Activated T-helper 1 cell treated with Interleukin-2 at 50 U/mL for 16 hours (primary cell): ENCODE measurements at regions not wholly inside any gene's neighbourhood (a gene's known extent, or its start where the extent isn't known, plus 50 kb on each side); places are given as distances from the start of the nearest gene placed in this dataset.
"Not testable (repeated sequence)": the region's sequence is repeated elsewhere in the genome, so short reads cannot be mapped to it uniquely, and the experiment has no call there.

Source experiments
- DNase-seq: peaks from one replicate; pipeline ENCODE4 v3.0.0-alpha.2; 2020; ENCODE audit warnings: low read depth

DNA sequence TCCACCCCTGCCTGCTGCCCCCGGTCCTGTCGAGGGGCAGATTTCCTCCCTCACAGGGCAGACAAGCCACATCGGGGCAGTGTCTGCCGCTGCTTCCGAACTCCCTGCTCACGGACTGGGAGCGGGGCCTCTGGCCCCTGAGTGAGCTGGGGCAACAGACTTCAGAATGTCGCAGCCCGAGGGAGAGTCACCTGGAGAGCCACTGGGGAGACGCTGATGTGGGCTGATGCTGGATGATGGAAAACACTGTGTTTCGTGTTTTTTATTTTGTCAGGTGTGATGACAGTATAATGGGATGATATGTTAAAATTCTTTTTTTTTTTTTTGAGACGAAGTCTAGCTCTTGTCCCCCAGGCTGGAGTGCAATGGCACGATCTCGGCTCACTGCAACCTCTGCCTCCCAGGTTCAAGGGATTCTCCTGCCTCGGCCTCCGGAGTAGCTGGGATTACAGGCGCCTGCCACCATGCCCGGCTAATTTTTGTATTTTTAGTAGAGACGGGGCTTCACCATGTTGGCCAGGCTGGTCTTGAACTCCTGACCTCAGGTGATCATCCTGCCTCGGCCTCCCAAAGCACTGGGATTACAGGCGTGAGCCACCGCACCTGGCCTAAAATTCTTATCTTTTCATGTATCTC lies 52.1 kb upstream of the SEPTIN5 start:
- not testable (repeated sequence) for DNase-seq

DNA sequence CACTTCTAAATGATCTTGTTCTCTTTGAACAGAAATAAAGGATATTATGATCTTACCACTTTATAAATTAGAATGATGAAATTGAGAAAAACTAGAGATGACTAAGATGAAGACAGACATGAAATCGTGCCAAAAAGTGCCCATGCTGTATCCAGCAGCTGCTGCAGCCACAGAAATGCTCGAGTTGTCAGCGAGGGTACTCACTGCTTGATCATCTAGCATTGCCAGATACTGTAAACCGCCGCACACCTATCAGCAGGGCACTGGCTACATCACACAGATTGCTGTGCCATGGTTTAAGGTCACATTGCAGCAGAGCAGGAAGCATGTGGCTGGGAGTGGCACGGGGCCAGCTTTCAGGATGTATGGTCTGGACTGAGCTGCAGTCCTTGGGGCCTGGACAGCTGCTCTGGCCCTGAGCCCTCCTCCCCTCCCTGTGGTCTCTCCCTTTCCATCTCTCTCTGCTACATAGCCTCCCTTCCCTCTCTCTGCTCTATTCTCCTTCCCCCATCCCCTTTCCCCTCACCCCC lies 51.0 kb upstream of the SEPTIN5 start:
- DNase-seq = no peak

GRCh38 chr22:19663821-19664355 lies 50.4 kb upstream of the SEPTIN5 start:
- no peak for DNase-seq

- no peak for DNase-seq
Observed at GRCh38 chr22:19664406-19664805, 49.9 kb upstream of the SEPTIN5 start.
